H9 (cell line): ENCODE measurements at regions not wholly inside any gene's neighbourhood (a gene's known extent, or its start where the extent isn't known, plus 50 kb on each side); places are given as distances from the start of the nearest gene placed in this dataset.

Experiments used
- DNase-seq: peaks from one replicate; pipeline ENCODE4 v3.0.0-alpha.2; 2017
- H2AFZ ChIP-seq: one replicate; pipeline ENCODE4 v1.6.1; 2013; ENCODE audit warnings: mild to moderate bottlenecking, low read length, control low read depth, moderate library complexity
- H2AK5ac ChIP-seq: 2 replicates; pipeline ENCODE4 v1.6.1; 2013; ENCODE audit warnings: low read length, control low read depth, mixed read lengths; ENCODE audit not compliant: insufficient read length
- H2BK120ac ChIP-seq: one replicate; pipeline ENCODE4 v1.6.1; 2013; ENCODE audit warnings: low read depth, mild to moderate bottlenecking, low read length, control low read depth, inconsistent platforms; ENCODE audit not compliant: poor library complexity, severe bottlenecking
- H2BK12ac ChIP-seq: 2 replicates; pipeline ENCODE4 v1.6.1; 2013; ENCODE audit warnings: low read length, control low read depth, mixed read lengths, low read depth; ENCODE audit not compliant: insufficient read length
- H2BK15ac ChIP-seq: 2 replicates; pipeline ENCODE4 v1.6.1; 2013; ENCODE audit warnings: low read depth, low read length, control low read depth
- H2BK20ac ChIP-seq: one replicate; pipeline ENCODE4 v1.6.1; 2013; ENCODE audit warnings: low read depth, mild to moderate bottlenecking, low read length, control low read depth, inconsistent platforms; ENCODE audit not compliant: poor library complexity, severe bottlenecking
- H2BK5ac ChIP-seq: 2 replicates; pipeline ENCODE4 v1.6.1; 2013; ENCODE audit warnings: low read length, control low read depth, mixed read lengths; ENCODE audit not compliant: insufficient read length
- H3K14ac ChIP-seq: 2 replicates; pipeline ENCODE4 v1.6.1; 2013; ENCODE audit warnings: low read length, control low read depth; ENCODE audit not compliant: insufficient read depth
- H3K18ac ChIP-seq: 2 replicates; pipeline ENCODE4 v1.6.1; 2013; ENCODE audit warnings: low read depth, mild to moderate bottlenecking, mixed read lengths, low read length, control low read depth; ENCODE audit not compliant: insufficient read length
- H3K23ac ChIP-seq: 2 replicates; pipeline ENCODE4 v1.6.1; 2013; ENCODE audit warnings: low read length, control low read depth, mixed read lengths, low read depth; ENCODE audit not compliant: insufficient read length
- H3K23me2 ChIP-seq: 2 replicates; pipeline ENCODE4 v1.6.1; 2013; ENCODE audit warnings: low read depth, mild to moderate bottlenecking, mixed read lengths, low read length, control low read depth; ENCODE audit not compliant: insufficient read length, poor library complexity, severe bottlenecking
- H3K27ac ChIP-seq: 2 replicates; pipeline ENCODE4 v1.5.1; 2013; ENCODE audit warnings: low read length, control low read depth, mixed read lengths, low read depth; ENCODE audit not compliant: insufficient read length
- H3K27me3 ChIP-seq: 2 replicates; pipeline ENCODE4 v1.6.1; 2013; ENCODE audit warnings: low read length, control low read depth, inconsistent platforms; ENCODE audit not compliant: insufficient read depth
- H3K4ac ChIP-seq: 2 replicates; pipeline ENCODE4 v1.6.1; 2013; ENCODE audit warnings: low read depth, mild to moderate bottlenecking, control low read depth, inconsistent platforms, low read length, moderate library complexity
- H3K4me1 ChIP-seq: 2 replicates; pipeline ENCODE4 v1.6.1; 2013; ENCODE audit warnings: low read length, control low read depth, inconsistent platforms; ENCODE audit not compliant: insufficient read depth
- H3K4me2 ChIP-seq: 2 replicates; pipeline ENCODE4 v1.6.1; 2013; ENCODE audit warnings: low read length, control low read depth, mixed read lengths; ENCODE audit not compliant: insufficient read length, insufficient read depth
- H3K56ac ChIP-seq: 2 replicates; pipeline ENCODE4 v1.6.1; 2013; ENCODE audit warnings: low read depth, mild to moderate bottlenecking, mixed read lengths, low read length, control low read depth; ENCODE audit not compliant: insufficient read length
- H3K79me1 ChIP-seq: 2 replicates; pipeline ENCODE4 v1.6.1; 2013; ENCODE audit warnings: low read depth, mild to moderate bottlenecking, moderate library complexity, low read length, control low read depth, inconsistent platforms; ENCODE audit not compliant: insufficient read depth, poor library complexity, severe bottlenecking
- H3K79me2 ChIP-seq: 2 replicates; pipeline ENCODE4 v1.6.1; 2013; ENCODE audit warnings: low read length, control low read depth, inconsistent platforms; ENCODE audit not compliant: insufficient read depth
- H3K9ac ChIP-seq: 2 replicates; pipeline ENCODE4 v1.6.1; 2013; ENCODE audit warnings: low read length, control low read depth, mixed read lengths; ENCODE audit not compliant: insufficient read length; ENCODE audit errors: extremely low read depth
- H3K9me3 ChIP-seq: one replicate; pipeline ENCODE4 v1.6.1; 2013; ENCODE audit warnings: low read depth, low read length, inconsistent platforms; ENCODE audit not compliant: control insufficient read depth
- H3T11ph ChIP-seq: one replicate; pipeline ENCODE4 v1.6.1; 2013; ENCODE audit warnings: mild to moderate bottlenecking, low read length, control low read depth, inconsistent platforms
- H4K20me1 ChIP-seq: one replicate; pipeline ENCODE4 v1.6.1; 2013; ENCODE audit not compliant: control insufficient read depth, insufficient read length, insufficient read depth
- H4K5ac ChIP-seq: 2 replicates; pipeline ENCODE4 v1.6.1; 2013; ENCODE audit warnings: low read depth, mild to moderate bottlenecking, mixed read lengths, low read length, control low read depth; ENCODE audit not compliant: insufficient read length
- H4K8ac ChIP-seq: replicated peaks from 2 replicates; pipeline ENCODE4 v1.6.1; 2013; ENCODE audit warnings: low read length, control low read depth, mixed read lengths, low read depth; ENCODE audit not compliant: insufficient read length
- H4K91ac ChIP-seq: 2 replicates; pipeline ENCODE4 v1.6.1; 2013; ENCODE audit warnings: low read depth, mild to moderate bottlenecking, moderate library complexity, mixed read lengths, low read length, control low read depth; ENCODE audit not compliant: insufficient read length
- H3K27ac Mint-ChIP-seq, 3 experiments: 2 replicates in 2 of 3; 3 replicates in 1 of 3; pipeline ENCODE4 v1.8.0; 2020 to 2021; ENCODE audit warnings: mixed read lengths in 3 of 3, mild to moderate bottlenecking in 1 of 3, moderate library complexity in 1 of 3
- H3K27me3 Mint-ChIP-seq: 2 replicates; pipeline ENCODE4 v1.8.0; 2021; ENCODE audit warnings: low read depth, mild to moderate bottlenecking, moderate library complexity, mixed read lengths
- H3K36me3 Mint-ChIP-seq, 3 experiments: 2 replicates in 2 of 3; 3 replicates in 1 of 3; pipeline ENCODE4 v1.8.0; 2020 to 2021; ENCODE audit warnings: low read depth in 3 of 3, mixed read lengths in 3 of 3; ENCODE audit not compliant: insufficient read depth in 1 of 3
- H3K4me1 Mint-ChIP-seq, 2 experiments: 2 replicates each; pipeline ENCODE4 v1.8.0; 2020; ENCODE audit warnings: mixed read lengths in 2 of 2
- H3K4me3 Mint-ChIP-seq, 2 experiments: 2 replicates in 1 of 2; 3 replicates in 1 of 2; pipeline ENCODE4 v1.8.0; 2020 to 2021; ENCODE audit warnings: mild to moderate bottlenecking in 2 of 2, mixed read lengths in 2 of 2, moderate library complexity in 1 of 2
- H3K9me3 Mint-ChIP-seq, 2 experiments: 2 replicates in 1 of 2; 3 replicates in 1 of 2; pipeline ENCODE4 v1.8.0; 2020; ENCODE audit warnings: mild to moderate bottlenecking in 2 of 2, mixed read lengths in 2 of 2, moderate library complexity in 1 of 2
- CTCF ChIP-seq: fragments of 200-600 bp; sonication (generic); conservative IDR thresholded peaks from 3 replicates; pipeline ENCODE4 v1.8.0; 2021; ENCODE audit warnings: antibody characterized with exemption, mild to moderate bottlenecking
- WGBS: extraction: QIAGEN DNeasy Blood & Tissue Kit; methylation state at CpG from one replicate; pipeline ENCODE4 v1.1.7; 2013; ENCODE audit warnings: missing lambda C conversion rate, low lambda C conversion rate, mixed read lengths; ENCODE audit not compliant: insufficient read length; ENCODE audit errors: extremely low coverage; 5-methylcytosine and 5-hydroxymethylcytosine counted together

DNA sequence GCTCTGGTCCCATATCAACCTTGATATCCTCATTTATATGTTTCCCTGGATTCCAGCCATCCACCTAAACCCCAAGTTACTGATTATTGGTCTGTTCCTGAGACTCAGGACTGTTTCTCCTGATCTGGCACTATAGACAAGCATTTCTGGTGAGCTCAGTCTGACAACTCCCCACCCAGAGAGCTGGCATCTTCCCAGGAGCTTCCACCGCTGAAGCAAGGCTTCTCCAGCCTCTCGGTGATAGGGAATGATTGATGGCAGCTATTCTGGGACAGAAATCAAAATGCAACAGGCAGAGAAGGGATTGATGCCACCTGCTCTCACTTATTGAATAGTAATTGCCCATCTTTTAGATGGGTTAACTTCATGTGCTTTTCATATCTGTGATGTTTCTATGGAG is 169.7 kb upstream of the GGTLC1 start:
- Histone ChIP-seq H2AFZ (no peak overlapping the region), H3K23me2 (no peaks in the 10 kb centered on the region), H2BK5ac (no peak overlapping the region), H3K23ac (no peak overlapping the region), H3K9ac (no peak overlapping the region), H2BK20ac (no peak overlapping the region), H3K4ac (no peak overlapping the region), H4K5ac (no peak overlapping the region), H3K27me3 (no peaks in the 10 kb centered on the region), H3T11ph (no peak overlapping the region), H3K4me1 (no peaks in the 10 kb centered on the region), H3K18ac (no peak overlapping the region), H3K9me3 (no peaks in the 10 kb centered on the region), H4K8ac (no peak overlapping the region), H2BK15ac (no peak overlapping the region), H3K4me2 (no peak overlapping the region), H3K27ac (no peak overlapping the region), H2AK5ac (no peak overlapping the region), H4K91ac (no peak overlapping the region), H3K14ac (no peak overlapping the region), H3K79me2 (no peaks in the 10 kb centered on the region), H2BK12ac (no peak overlapping the region), H4K20me1 (no peaks in the 10 kb centered on the region), H2BK120ac (no peak overlapping the region), H3K79me1 (no peaks in the 10 kb centered on the region), H3K56ac (no peak overlapping the region)
- H3K27me3 Mint-ChIP-seq, result peaks cover 2% of the 10 kb centered on the region; the same call in 1 of the 2 replicates
- TF ChIP-seq CTCF, result no peak
- peaks cover 6 to 7% of the 10 kb centered on the region in 2 experiments; a peak in 4 of 5 replicates for H3K9me3 Mint-ChIP-seq
- H3K36me3 Mint-ChIP-seq, result no peaks in the 10 kb centered on the region
- H3K4me1 Mint-ChIP-seq, result peaks cover 4% of the 10 kb centered on the region in 2 experiments
- DNase-seq, result no peak
- H3K27ac Mint-ChIP-seq, result no peak overlapping the region
- WGBS, result no CpG with 5 or more reads among the region's 2 CpGs
- no peak overlapping the region for H3K4me3 Mint-ChIP-seq
